HG02973 (cell line): ENCODE measurements at regions not wholly inside any gene's neighbourhood (a gene's known extent, or its start where the extent isn't known, plus 50 kb on each side); places are given as distances from the start of the nearest gene placed in this dataset.
"Not testable (repeated sequence)": the region's sequence is repeated elsewhere in the genome, so short reads cannot be mapped to it uniquely, and the experiment has no call there.

ENCODE experiments used
- ATAC-seq: cut with Tn5 transposase; IDR thresholded peaks from one replicate; pipeline ENCODE4 v1.9.1; 2021; ENCODE audit warnings: moderate library complexity; ENCODE audit not compliant: unreplicated experiment

- ATAC-seq = no peak
Measured at GRCh38 chr4:156335721-156336120, 382.1 kb upstream of the CTSO start.

DNA sequence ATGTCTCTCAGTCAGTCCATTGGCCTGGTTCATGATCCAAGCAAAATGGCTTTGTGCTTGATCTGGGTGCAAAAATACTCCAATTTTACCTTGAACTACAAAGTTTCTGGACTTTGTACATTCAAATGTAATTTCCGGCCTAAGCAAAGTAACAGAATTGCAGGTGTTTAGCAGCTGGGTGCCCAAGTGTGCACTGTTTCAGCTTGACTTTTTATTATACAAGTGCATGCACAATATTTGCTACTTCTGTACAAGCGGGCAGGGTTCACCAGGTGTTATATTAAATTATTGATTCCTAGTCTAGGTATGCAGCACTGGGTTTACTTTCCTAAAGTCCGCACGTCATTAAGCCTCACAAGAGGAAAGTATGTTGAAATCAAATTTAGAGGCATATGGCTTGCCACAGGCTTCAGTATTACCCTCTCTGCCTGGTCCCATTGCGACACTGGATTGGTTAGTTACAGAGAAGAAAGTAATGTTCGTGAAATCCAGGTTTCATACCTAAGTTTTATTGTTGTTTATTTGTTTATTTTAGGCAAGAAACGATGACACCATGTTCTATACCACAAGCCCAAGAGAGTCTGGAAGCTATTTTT, 376.9 kb upstream of the CTSO start:
- no peak for ATAC-seq

GRCh38 chr4:156329779-156330178, 376.1 kb upstream of the CTSO start:
- no peak for ATAC-seq

GRCh38 chr4:156328882-156329281, 375.2 kb upstream of the CTSO start:
- ATAC-seq = no peak

DNA sequence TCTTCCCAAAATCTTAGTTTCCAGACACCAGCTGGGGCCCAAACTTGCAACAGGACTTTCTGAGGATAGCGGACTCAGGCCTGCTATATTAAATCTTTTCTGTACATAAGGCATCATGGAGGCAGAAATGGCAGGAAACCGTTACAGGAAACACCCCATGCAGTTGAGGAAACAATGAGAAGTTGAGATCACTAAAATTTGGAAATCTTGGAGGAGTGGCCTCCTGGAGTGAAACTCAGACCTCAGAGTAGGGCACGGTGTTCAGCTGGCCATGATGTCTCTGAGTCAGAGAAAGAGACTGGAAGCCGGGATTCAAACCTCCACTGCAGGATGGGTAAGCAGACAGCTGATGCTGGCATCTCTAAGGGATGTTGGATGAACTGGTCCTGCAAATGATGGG, 372.6 kb upstream of the CTSO start:
- ATAC-seq = no peak

GRCh38 chr4:156322592-156322991, 368.9 kb upstream of the CTSO start:
- no peak for ATAC-seq

DNA sequence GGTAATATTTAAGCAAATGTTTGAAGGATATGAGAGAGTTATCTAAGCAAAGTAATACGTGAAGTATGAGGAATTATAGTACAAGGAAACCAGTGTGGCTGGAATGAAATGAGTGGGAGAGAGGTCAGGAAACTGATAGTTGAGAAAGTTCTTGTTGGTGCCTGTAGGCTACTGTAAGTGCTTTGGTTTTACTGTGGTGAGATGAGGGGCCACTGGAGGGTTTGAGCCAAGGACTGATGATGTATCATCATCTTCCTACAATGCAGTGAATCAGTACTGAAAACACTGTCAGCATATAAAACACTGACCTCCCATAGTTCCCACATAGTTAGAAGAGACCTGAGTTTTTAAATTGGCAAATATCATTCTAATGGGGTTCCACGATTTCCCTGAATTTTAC, 367.5 kb upstream of the CTSO start:
- no peak for ATAC-seq

GRCh38 chr4:156313497-156313896, 359.8 kb upstream of the CTSO start:
- ATAC-seq = no peak

GRCh38 chr4:156312261-156312847, 358.7 kb upstream of the CTSO start:
- no peak for ATAC-seq

- ATAC-seq = no peak
Measured at GRCh38 chr4:156309031-156309430, 355.4 kb upstream of the CTSO start.

DNA sequence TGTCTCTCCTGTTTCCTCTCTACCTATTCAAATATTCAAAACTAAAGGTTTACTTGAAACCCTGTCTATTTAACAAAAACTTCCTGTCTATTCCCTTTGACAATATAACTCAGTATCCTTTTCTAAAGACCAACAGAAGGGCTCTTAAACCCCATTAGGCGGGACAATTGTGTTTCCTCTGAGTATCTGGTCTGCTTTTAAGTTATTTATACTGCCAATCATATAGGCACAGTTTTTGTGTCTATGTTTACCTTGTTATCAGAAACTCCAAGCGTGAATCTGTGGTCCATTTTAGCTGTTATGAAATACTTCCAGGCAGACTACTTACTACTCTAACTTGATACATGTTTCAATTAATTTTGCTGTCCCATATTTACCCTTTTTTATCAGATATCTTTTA, 350.0 kb upstream of the CTSO start:
- no peak for ATAC-seq

DNA sequence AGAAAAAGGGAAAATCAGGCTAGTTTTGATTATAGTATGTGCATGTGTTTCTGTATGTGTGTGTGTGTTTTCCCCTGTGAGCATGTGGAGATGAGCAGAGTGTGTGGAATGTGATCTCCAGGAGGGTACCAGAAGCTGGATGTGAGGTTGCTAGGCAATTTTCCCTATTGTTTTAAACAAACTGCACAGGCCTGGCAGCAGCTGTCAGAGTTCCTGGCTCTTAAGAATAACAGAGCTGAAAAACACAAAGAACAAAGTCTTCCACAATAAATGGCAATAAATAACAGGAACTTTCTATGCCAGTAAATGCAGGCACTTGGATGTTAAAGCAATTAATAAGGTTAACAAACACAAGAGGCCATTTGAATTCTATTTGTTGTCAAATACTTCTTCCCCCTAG, 344.6 kb upstream of the CTSO start:
- ATAC-seq = no peak

DNA sequence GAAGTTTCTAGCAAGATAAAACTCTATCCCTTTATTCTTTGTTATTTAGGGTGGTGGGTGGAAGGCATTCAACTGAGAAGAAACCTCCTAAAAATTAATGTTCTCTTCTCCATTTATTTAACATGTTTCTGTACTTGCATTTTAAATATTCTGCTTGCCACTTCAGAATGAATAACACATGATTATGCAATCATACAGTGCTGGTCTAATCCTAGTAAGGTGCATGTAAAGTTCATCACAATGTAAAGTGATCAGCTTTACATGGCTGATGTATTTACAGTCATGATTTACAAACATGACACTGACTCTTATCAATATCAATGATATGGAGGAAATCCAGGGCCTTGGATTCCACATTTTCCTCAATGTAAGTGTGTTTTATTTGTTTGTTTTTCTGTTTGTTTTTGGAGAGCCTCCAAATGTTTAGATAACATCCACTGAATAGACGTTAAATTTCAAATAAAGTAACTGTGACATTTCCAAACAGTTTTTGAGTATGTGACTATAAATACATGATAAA, 342.1 kb upstream of the CTSO start:
- no peak for ATAC-seq

DNA sequence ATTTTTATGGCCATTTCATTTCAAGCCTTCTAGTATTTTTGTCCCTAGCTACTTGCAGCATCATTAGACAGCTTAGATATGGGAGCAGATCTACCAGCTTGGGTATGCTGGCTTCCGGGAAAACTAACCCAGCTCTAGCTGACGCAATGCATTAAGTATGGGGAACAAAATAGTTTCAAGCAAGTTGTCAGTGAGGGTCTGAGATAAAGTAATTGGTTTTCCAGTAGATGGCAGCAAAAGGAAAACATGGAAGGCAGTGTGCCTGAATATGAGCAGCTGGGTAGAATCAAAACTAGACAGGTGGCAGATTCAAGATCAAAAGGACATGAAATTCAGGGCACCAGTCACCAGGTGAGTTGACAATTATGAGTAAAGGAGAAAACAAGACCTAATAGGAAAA, 340.9 kb upstream of the CTSO start:
- ATAC-seq = no peak

DNA sequence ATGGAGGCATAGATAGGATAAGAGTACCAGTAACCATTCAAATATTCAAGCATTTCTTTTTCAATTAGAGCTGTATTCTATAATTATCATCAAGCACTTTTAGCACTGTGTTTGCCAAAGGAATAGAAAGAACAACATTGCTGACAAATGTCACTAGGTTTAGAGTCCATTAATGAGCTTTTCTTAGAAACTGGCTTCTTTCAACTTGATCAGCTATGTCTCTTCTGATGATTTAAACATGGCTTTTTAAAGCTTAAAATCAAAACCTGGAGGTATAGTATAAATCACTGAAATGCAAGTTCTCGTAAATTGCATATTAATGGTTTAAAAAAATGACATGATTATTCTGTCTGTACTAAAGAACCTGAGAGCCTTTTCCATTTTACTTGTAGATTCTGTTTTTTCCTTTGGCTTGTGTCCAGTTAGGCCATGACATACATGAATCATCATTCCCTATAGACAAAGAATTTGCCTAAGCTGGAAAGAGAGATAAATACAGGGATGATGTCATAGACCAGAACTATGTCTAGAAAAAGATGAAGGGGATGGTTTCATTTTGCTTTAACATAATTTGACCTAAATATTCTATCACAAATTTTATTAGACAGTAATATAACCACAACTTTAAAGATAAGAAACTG, 340.1 kb upstream of the CTSO start:
- no peak for ATAC-seq

GRCh38 chr4:156291317-156291716, 337.7 kb upstream of the CTSO start:
- ATAC-seq = no peak

- ATAC-seq = no peak
Measured at GRCh38 chr4:156290811-156291210, 337.1 kb upstream of the CTSO start.

DNA sequence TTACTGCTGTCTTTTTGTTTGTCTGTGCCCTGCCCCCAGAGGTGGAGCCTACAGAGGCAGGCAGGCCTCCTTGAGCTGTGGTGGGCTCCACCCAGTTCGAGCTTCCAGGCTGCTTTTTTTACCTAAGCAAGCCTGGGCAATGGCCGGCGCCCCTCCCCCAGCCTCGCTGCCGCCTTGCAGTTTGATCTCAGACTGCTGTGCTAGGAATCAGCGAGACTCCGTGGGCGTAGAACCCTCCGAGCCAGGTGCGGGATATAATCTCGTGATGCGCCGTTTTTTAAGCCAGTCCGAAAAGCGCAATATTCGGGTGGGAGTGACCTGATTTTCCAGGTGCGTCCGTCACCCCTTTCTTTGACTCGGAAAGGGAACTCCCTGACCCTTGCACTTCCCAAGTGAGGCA, 336.4 kb upstream of the CTSO start:
- not testable (repeated sequence) for ATAC-seq

DNA sequence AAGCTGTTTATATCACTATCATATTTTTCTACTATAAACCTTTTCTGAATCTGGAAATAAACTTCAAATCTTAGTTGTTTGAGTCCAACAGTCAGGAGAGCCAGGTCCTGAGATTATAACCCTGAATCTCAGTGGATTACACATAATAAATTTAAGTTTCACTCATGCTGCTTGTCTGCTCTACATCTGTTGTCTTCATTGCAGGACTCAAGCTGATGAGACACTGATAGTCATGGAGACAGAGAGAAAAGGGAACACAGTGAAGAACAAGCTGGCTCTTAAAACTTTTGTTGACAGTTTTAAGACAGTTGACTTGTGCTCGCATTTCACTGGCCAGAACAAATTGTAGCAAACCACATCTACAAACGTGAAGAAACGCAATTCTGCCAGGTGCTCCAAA, 327.0 kb upstream of the CTSO start:
- ATAC-seq = no peak

- ATAC-seq = no peak
Measured at GRCh38 chr4:156265407-156265806, 311.7 kb upstream of the CTSO start.

DNA sequence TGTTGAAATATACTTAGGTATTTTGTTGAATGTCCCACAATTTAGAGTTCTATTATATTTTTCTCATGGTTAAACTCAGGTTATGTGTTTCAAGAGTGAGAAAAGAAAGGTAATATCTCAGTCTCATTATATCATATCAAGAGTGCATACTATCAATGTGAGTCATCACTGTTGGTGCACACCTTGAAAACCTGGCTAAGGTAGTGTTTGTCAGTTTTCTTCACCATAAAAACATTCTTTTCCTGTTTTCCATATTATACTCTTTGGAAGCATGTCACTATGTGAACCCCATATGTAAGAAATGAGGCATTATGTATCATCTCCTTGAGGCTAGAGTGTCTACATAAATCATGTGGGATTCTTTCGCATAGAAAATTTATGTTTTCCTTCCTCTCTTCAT, 307.6 kb upstream of the CTSO start:
- no peak for ATAC-seq

GRCh38 chr4:156255230-156256007, 301.8 kb upstream of the CTSO start:
- ATAC-seq = no peak
